ENCODE measurements at regions not wholly inside any gene's neighbourhood (a gene's known extent, or its start where the extent isn't known, plus 50 kb on each side); places are given as distances from the start of the nearest gene placed in this dataset.

GRCh38 chr5:2983583-2984300 lies 232.3 kb upstream of the IRX2 start:
- DNase-seq = no peak
- Mint-ChIP-seq H3K4me1 (no peaks in the 10 kb centered on the region), H3K9me3 (peaks cover 3 to 17% (median 6%) of the 10 kb centered on the region in 5 donors), H3K27me3 (no peaks in the 10 kb centered on the region), H3K4me3 (no peak overlapping the region), H3K36me3 (no peaks in the 10 kb centered on the region), H3K27ac (no peak overlapping the region)
- Histone ChIP-seq H3K4me3 (ENCODE audit: low read length) (no peak overlapping the region), H3K4me1 (ENCODE audit: insufficient read depth, low read length) (no peaks in the 10 kb centered on the region), H3K27ac (ENCODE audit: low read depth, low read length) (no peak overlapping the region), H3K27me3 (ENCODE audit: insufficient read depth, low read length, poor library complexity, severe bottlenecking) (no peaks in the 10 kb centered on the region), H3K36me3 (ENCODE audit: insufficient read depth, low read length) (no peaks in the 10 kb centered on the region), H3K9me3 (ENCODE audit: low read length) (no peaks in the 10 kb centered on the region)
- ChIA-PET CTCF (no interaction called here), POLR2A (no interaction called here)

GRCh38 chr5:2981652-2982051 lies 230.2 kb upstream of the IRX2 start:
- H3K9me3 Mint-ChIP-seq = peaks cover 3 to 20% (median 8%) of the 10 kb centered on the region in 5 donors
- DNase-seq = no peak
- no peaks in the 10 kb centered on the region for H3K4me1 ChIP-seq (ENCODE audit: insufficient read depth, low read length)
- H3K9me3 ChIP-seq (ENCODE audit: low read length) = no peaks in the 10 kb centered on the region
- H3K4me3 Mint-ChIP-seq = no peak overlapping the region
- no peak overlapping the region for H3K27ac Mint-ChIP-seq
- POLR2A ChIA-PET = no interaction called here
- H3K4me3 ChIP-seq (ENCODE audit: low read length) = no peak overlapping the region
- H3K36me3 ChIP-seq (ENCODE audit: insufficient read depth, low read length) = no peaks in the 10 kb centered on the region
- H3K4me1 Mint-ChIP-seq = no peaks in the 10 kb centered on the region
- no peaks in the 10 kb centered on the region for H3K36me3 Mint-ChIP-seq
- no peaks in the 10 kb centered on the region for H3K27me3 Mint-ChIP-seq
- no peaks in the 10 kb centered on the region for H3K27me3 ChIP-seq (ENCODE audit: insufficient read depth, low read length, poor library complexity, severe bottlenecking)
- H3K27ac ChIP-seq (ENCODE audit: low read depth, low read length) = no peak overlapping the region
- CTCF ChIA-PET = no interaction called here

- CTCF ChIA-PET = no interaction called here
- Mint-ChIP-seq H3K27ac (no peak overlapping the region), H3K4me3 (no peak overlapping the region), H3K27me3 (no peaks in the 10 kb centered on the region), H3K4me1 (no peaks in the 10 kb centered on the region), H3K9me3 (peaks cover 3 to 25% (median 10%) of the 10 kb centered on the region in 5 donors), H3K36me3 (no peaks in the 10 kb centered on the region)
- no peak overlapping the region for H3K4me3 ChIP-seq (ENCODE audit: low read length)
- no peak for DNase-seq
- H3K36me3 ChIP-seq (ENCODE audit: insufficient read depth, low read length) = no peaks in the 10 kb centered on the region
- POLR2A ChIA-PET = no interaction called here
- H3K9me3 ChIP-seq (ENCODE audit: low read length) = no peaks in the 10 kb centered on the region
- H3K27ac ChIP-seq (ENCODE audit: low read depth, low read length) = no peak overlapping the region
- no peaks in the 10 kb centered on the region for H3K27me3 ChIP-seq (ENCODE audit: insufficient read depth, low read length, poor library complexity, severe bottlenecking)
- no peaks in the 10 kb centered on the region for H3K4me1 ChIP-seq (ENCODE audit: insufficient read depth, low read length)
Measured at GRCh38 chr5:2981035-2981434, 229.6 kb upstream of the IRX2 start.

GRCh38 chr5:2960294-2960693 lies 208.8 kb upstream of the IRX2 start:
- no peak overlapping the region for H3K27ac ChIP-seq (ENCODE audit: low read depth, low read length)
- POLR2A ChIA-PET = no interaction called here
- Mint-ChIP-seq H3K27ac (no peak overlapping the region), H3K4me3 (no peak overlapping the region), H3K36me3 (no peaks in the 10 kb centered on the region), H3K27me3 (no peaks in the 10 kb centered on the region), H3K9me3 (peaks cover 6 to 18% (median 14%) of the 10 kb centered on the region in 5 donors), H3K4me1 (no peaks in the 10 kb centered on the region)
- no peaks in the 10 kb centered on the region for H3K9me3 ChIP-seq (ENCODE audit: low read length)
- H3K4me1 ChIP-seq (ENCODE audit: insufficient read depth, low read length) = no peaks in the 10 kb centered on the region
- H3K4me3 ChIP-seq (ENCODE audit: low read length) = no peak overlapping the region
- H3K36me3 ChIP-seq (ENCODE audit: insufficient read depth, low read length) = no peaks in the 10 kb centered on the region
- no peak for DNase-seq
- no peaks in the 10 kb centered on the region for H3K27me3 ChIP-seq (ENCODE audit: insufficient read depth, low read length, poor library complexity, severe bottlenecking)
- CTCF ChIA-PET = no interaction called here

- Mint-ChIP-seq H3K27ac (no peak overlapping the region), H3K4me3 (no peak overlapping the region), H3K27me3 (no peaks in the 10 kb centered on the region), H3K9me3 (peaks cover 5 to 27% (median 12%) of the 10 kb centered on the region in 5 donors), H3K4me1 (no peaks in the 10 kb centered on the region), H3K36me3 (no peaks in the 10 kb centered on the region)
- CTCF ChIA-PET = no interaction called here
- H3K9me3 ChIP-seq (ENCODE audit: low read length) = no peaks in the 10 kb centered on the region
- H3K4me3 ChIP-seq (ENCODE audit: low read length) = no peak overlapping the region
- POLR2A ChIA-PET = no interaction called here
- no peak overlapping the region for H3K27ac ChIP-seq (ENCODE audit: low read depth, low read length)
- no peaks in the 10 kb centered on the region for H3K27me3 ChIP-seq (ENCODE audit: insufficient read depth, low read length, poor library complexity, severe bottlenecking)
- no peaks in the 10 kb centered on the region for H3K36me3 ChIP-seq (ENCODE audit: insufficient read depth, low read length)
- no peaks in the 10 kb centered on the region for H3K4me1 ChIP-seq (ENCODE audit: insufficient read depth, low read length)
- DNase-seq = no peak
Measured at GRCh38 chr5:2958976-2959375, 207.5 kb upstream of the IRX2 start.

GRCh38 chr5:2948875-2949274 lies 197.4 kb upstream of the IRX2 start:
- POLR2A ChIA-PET = no interaction called here
- H3K36me3 ChIP-seq (ENCODE audit: insufficient read depth, low read length) = no peaks in the 10 kb centered on the region
- DNase-seq = no peak

GRCh38 chr5:2946315-2946714 lies 194.8 kb upstream of the IRX2 start:
- Mint-ChIP-seq H3K27ac (no peak overlapping the region), H3K36me3 (peaks cover 0 to 2% (median 0%) of the 10 kb centered on the region in 3 donors)

More at GRCh38 chr5:2948875-2949274, 197.4 kb upstream of the IRX2 start:
- CTCF ChIA-PET = no interaction called here
- H3K27ac ChIP-seq (ENCODE audit: low read depth, low read length) = no peak overlapping the region
- Mint-ChIP-seq H3K9me3 (peaks cover 3 to 32% (median 18%) of the 10 kb centered on the region in 5 donors), H3K4me3 (no peak overlapping the region), H3K4me1 (no peaks in the 10 kb centered on the region), H3K27ac (no peak overlapping the region), H3K36me3 (peaks cover 0 to 1% (median 0%) of the 10 kb centered on the region in 3 donors), H3K27me3 (no peaks in the 10 kb centered on the region)
- H3K9me3 ChIP-seq (ENCODE audit: low read length) = no peaks in the 10 kb centered on the region
- H3K27me3 ChIP-seq (ENCODE audit: insufficient read depth, low read length, poor library complexity, severe bottlenecking) = no peaks in the 10 kb centered on the region
- H3K4me3 ChIP-seq (ENCODE audit: low read length) = no peak overlapping the region
- no peaks in the 10 kb centered on the region for H3K4me1 ChIP-seq (ENCODE audit: insufficient read depth, low read length)

GRCh38 chr5:2936413-2936812 lies 184.9 kb upstream of the IRX2 start:
- Mint-ChIP-seq H3K36me3 (no peaks in the 10 kb centered on the region), H3K4me3 (no peak overlapping the region), H3K9me3 (peaks cover 7 to 23% (median 16%) of the 10 kb centered on the region in 5 donors), H3K4me1 (no peaks in the 10 kb centered on the region), H3K27ac (no peak overlapping the region), H3K27me3 (no peaks in the 10 kb centered on the region)
- ChIA-PET CTCF (no interaction called here), POLR2A (no interaction called here)
- H3K27ac ChIP-seq (ENCODE audit: low read depth, low read length) = no peak overlapping the region
- DNase-seq = no peak
- no peaks in the 10 kb centered on the region for H3K4me1 ChIP-seq (ENCODE audit: insufficient read depth, low read length)
- H3K4me3 ChIP-seq (ENCODE audit: low read length) = no peak overlapping the region
- no peaks in the 10 kb centered on the region for H3K27me3 ChIP-seq (ENCODE audit: insufficient read depth, low read length, poor library complexity, severe bottlenecking)
- no peaks in the 10 kb centered on the region for H3K36me3 ChIP-seq (ENCODE audit: insufficient read depth, low read length)
- H3K9me3 ChIP-seq (ENCODE audit: low read length) = no peaks in the 10 kb centered on the region

More at GRCh38 chr5:2946315-2946714, 194.8 kb upstream of the IRX2 start:
- no peak overlapping the region for H3K27ac ChIP-seq (ENCODE audit: low read depth, low read length)
- no peaks in the 10 kb centered on the region for H3K27me3 ChIP-seq (ENCODE audit: insufficient read depth, low read length, poor library complexity, severe bottlenecking)
- H3K4me1 Mint-ChIP-seq = no peaks in the 10 kb centered on the region
- no peaks in the 10 kb centered on the region for H3K9me3 ChIP-seq (ENCODE audit: low read length)
- POLR2A ChIA-PET = no interaction called here
- no peaks in the 10 kb centered on the region for H3K4me1 ChIP-seq (ENCODE audit: insufficient read depth, low read length)
- no peak overlapping the region for H3K4me3 Mint-ChIP-seq
- no peak overlapping the region for H3K4me3 ChIP-seq (ENCODE audit: low read length)
- no peak for DNase-seq
- H3K27me3 Mint-ChIP-seq = no peaks in the 10 kb centered on the region
- CTCF ChIA-PET = no interaction called here
- H3K9me3 Mint-ChIP-seq = peaks cover 3 to 21% (median 17%) of the 10 kb centered on the region in 5 donors
- H3K36me3 ChIP-seq (ENCODE audit: insufficient read depth, low read length) = no peaks in the 10 kb centered on the region

All from CD8-positive, alpha-beta memory T cell (primary cell).